Keratinocyte (primary cell): ENCODE measurements at regions not wholly inside any gene's neighbourhood (a gene's known extent, or its start where the extent isn't known, plus 50 kb on each side); places are given as distances from the start of the nearest gene placed in this dataset.

Experiments used
- EZH2 ChIP-seq: IDR thresholded peaks from one replicate; pipeline ENCODE4 v1.6.1; 2012; ENCODE audit warnings: inconsistent platforms, mild to moderate bottlenecking, low read length, moderate library complexity
- TF ChIP-seq, protein P1 (sequence below), 3 experiments: IDR thresholded peaks in 1 of 3; conservative IDR thresholded peaks in 1 of 3; optimal IDR thresholded peaks in 1 of 3; 2 replicates in 2 of 3; 3 replicates in 1 of 3; pipeline versions ENCODE3 to v1.5.1; 2011; ENCODE audit warnings: low read length in 3 of 3, mild to moderate bottlenecking in 3 of 3, moderate library complexity in 2 of 3, control low read depth in 1 of 3, inconsistent platforms in 1 of 3; ENCODE audit not compliant: insufficient read depth in 2 of 3; ENCODE audit errors: extremely low read depth in 1 of 3

DNA sequence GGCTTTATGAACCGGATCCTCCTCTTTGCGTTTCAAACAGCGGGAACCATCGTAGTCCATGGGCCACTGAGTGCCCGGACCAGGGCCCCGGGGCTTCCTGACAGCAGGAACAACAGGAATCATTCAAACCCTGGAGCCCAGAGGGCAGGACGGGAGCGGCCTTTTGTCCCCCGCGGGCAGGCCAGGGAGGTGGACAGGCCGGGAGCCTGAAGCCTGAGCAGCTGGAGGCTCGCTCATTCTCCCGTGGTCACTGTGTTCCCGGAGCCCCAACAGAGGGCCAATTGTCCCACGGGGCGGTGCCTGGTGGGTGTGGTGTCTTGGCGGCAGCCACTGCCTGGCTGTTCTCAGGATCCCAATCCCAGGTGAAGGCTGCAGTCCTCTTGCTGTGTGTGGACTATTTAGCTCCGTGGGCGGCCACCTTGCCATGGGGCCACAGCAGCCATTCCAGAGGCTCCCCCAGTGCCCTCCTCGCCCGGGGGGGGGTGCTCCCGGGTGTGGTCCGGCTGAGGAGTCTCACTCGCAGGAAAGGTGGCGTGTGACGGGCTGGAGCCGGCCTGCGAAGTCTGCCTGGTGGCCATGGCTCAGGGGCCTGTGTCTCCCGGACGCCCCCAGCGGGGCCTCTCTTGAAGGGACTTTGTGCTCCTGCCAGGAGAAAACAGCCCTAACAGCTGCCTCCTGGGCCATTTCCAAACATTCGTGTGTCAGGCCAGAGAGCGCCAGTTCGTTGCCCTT, 77.2 kb upstream of the BHLHE23 start:
- TF ChIP-seq, protein P1, sequence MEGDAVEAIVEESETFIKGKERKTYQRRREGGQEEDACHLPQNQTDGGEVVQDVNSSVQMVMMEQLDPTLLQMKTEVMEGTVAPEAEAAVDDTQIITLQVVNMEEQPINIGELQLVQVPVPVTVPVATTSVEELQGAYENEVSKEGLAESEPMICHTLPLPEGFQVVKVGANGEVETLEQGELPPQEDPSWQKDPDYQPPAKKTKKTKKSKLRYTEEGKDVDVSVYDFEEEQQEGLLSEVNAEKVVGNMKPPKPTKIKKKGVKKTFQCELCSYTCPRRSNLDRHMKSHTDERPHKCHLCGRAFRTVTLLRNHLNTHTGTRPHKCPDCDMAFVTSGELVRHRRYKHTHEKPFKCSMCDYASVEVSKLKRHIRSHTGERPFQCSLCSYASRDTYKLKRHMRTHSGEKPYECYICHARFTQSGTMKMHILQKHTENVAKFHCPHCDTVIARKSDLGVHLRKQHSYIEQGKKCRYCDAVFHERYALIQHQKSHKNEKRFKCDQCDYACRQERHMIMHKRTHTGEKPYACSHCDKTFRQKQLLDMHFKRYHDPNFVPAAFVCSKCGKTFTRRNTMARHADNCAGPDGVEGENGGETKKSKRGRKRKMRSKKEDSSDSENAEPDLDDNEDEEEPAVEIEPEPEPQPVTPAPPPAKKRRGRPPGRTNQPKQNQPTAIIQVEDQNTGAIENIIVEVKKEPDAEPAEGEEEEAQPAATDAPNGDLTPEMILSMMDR (optimal IDR thresholded peaks at IDR 0.05 in 1 of 3, IDR thresholded peaks at IDR 0.05 in 1 of 3, conservative IDR thresholded peaks at IDR 0.05 in 1 of 3; ENCODE audit: extremely low read depth in 1 of 3, insufficient read depth in 2 of 3, low read length in 3 of 3) = no peak
- no peak for TF ChIP-seq EZH2
